K562 (cell line): ENCODE measurements at regions not wholly inside any gene's neighbourhood (a gene's known extent, or its start where the extent isn't known, plus 50 kb on each side); places are given as distances from the start of the nearest gene placed in this dataset.

ENCODE experiments used
- CHD2 ChIP-seq: IDR thresholded peaks from 2 replicates; pipeline ENCODE4 v1.6.1; 2011; ENCODE audit warnings: low read depth, low read length
- CTCF ChIP-seq, 3 experiments: IDR thresholded peaks in 2 of 3; conservative IDR thresholded peaks in 1 of 3; 2 replicates each; pipeline ENCODE4 v1.5.1; 2011 to 2012; ENCODE audit warnings: low read length in 3 of 3, mild to moderate bottlenecking in 3 of 3, control low read depth in 2 of 3, improper control_type of control experiment in 1 of 3, inconsistent platforms in 1 of 3, low read depth in 1 of 3, mixed read lengths in 1 of 3, moderate library complexity in 1 of 3; ENCODE audit not compliant: insufficient read depth in 2 of 3
- HSF4 ChIP-seq: fragments of 250-450 bp; sonication (Bioruptor Pico); IDR thresholded peaks from 2 replicates; pipeline ENCODE4 v2.1.2; 2022; ENCODE audit warnings: mild to moderate bottlenecking, moderate library complexity, borderline replicate concordance
- TAF1 ChIP-seq: IDR thresholded peaks from 2 replicates; pipeline ENCODE4 v1.6.1; 2011; ENCODE audit warnings: mild to moderate bottlenecking, low read length, moderate library complexity; ENCODE audit not compliant: insufficient read depth, control insufficient read depth, severe bottlenecking; ENCODE audit errors: extremely low read depth
- ZNF24 ChIP-seq: fragments of 450-650 bp; IDR thresholded peaks from 2 replicates; pipeline ENCODE4 v1.6.1; 2016
- ZNF41 ChIP-seq: fragments of 250-450 bp; sonication (Bioruptor Pico); conservative IDR thresholded peaks from 2 replicates; pipeline ENCODE4 v1.4.0; 2020; ENCODE audit warnings: mild to moderate bottlenecking

GRCh38 chr11:28536504-28537267, 428.5 kb downstream of the METTL15 start:
- TF ChIP-seq CTCF (IDR thresholded peaks at IDR 0.05 in 2 of 3, conservative IDR thresholded peaks at IDR 0.05 in 1 of 3; ENCODE audit: insufficient read depth in 2 of 3, low read depth in 1 of 3, low read length in 3 of 3): no peak
- TF ChIP-seq ZNF24: no peak
- no peak for TF ChIP-seq TAF1
- TF ChIP-seq CHD2: no peak
- TF ChIP-seq ZNF41: no peak
- TF ChIP-seq HSF4 (CRISPR knock-in tag): no peak
